ENCODE measurements at regions not wholly inside any gene's neighbourhood (a gene's known extent, or its start where the extent isn't known, plus 50 kb on each side); places are given as distances from the start of the nearest gene placed in this dataset.

DNA sequence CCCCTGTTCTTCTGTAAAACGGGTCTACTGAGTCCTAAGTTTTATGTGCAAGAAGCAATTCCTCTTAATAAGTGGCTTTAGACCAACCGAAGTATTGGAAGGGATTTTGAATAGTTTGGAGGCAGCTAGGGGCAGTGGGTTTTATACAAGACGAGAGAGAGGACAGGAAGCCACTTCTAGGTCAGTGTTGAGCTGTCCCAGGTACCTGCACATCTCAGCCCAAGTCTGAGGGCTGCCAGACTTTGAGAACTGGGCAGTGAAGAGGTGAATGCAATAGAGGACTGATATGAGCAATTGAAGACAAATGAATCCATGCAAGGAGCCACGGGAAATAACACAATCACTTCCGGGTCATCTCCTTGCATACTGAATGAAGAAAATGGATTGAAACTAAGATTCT, 273.5 kb downstream of the KLF6 start:
- Histone ChIP-seq H2AFZ (ENCODE audit: insufficient read depth, low read depth, low read length, poor library complexity, severe bottlenecking) (no peak overlapping the region), H3K9ac (ENCODE audit: low read length) (no peak overlapping the region), H3K27me3 (replicated peaks in 1 of 4; ENCODE audit: control extremely low read depth in 1 of 4, control insufficient read depth in 3 of 4, insufficient read depth in 4 of 4, low read length in 3 of 4) (peaks cover 0 to 4% (median 0%) of the 10 kb centered on the region in 4 experiments), H3K4me2 (replicated peaks; ENCODE audit: low read depth, low read length, poor library complexity, severe bottlenecking) (no peak overlapping the region), H3K27ac (ENCODE audit: low read length in 2 of 2) (no peak overlapping the region), H3K9me3 (ENCODE audit: control extremely low read depth in 1 of 3, control insufficient read depth in 2 of 3, insufficient read depth in 1 of 3, low read length in 2 of 3) (peaks cover 0 to 9% (median 0%) of the 10 kb centered on the region in 3 donors), H3K4me3 (ENCODE audit: control extremely low read depth in 1 of 5, extremely low read depth in 1 of 5, insufficient read depth in 1 of 5, low read depth in 2 of 5, low read length in 4 of 5) (no peak overlapping the region), H3K36me3 (replicated peaks in 1 of 2; ENCODE audit: control extremely low read depth in 1 of 2, control insufficient read depth in 1 of 2, extremely low read depth in 1 of 2, insufficient read depth in 2 of 2, low read length in 1 of 2) (no peaks in the 10 kb centered on the region), H3K4me1 (ENCODE audit: control insufficient read depth in 2 of 2, insufficient read depth in 2 of 2, low read length in 2 of 2) (no peaks in the 10 kb centered on the region), H4K20me1 (ENCODE audit: control insufficient read depth, insufficient read depth, low read length, poor library complexity, severe bottlenecking) (no peaks in the 10 kb centered on the region), H3K79me2 (ENCODE audit: control insufficient read depth, insufficient read depth, low read length) (no peaks in the 10 kb centered on the region)
- DNase-seq (no peak), ATAC-seq (ENCODE audit: low read depth) (no peak)
- POLR2A ChIA-PET: no interaction called here
- intact Hi-C loops (cut with micrococcal nuclease): no loop called here
- no peaks in the 10 kb centered on the region for H3K27me3 Mint-ChIP-seq
- WGBS (ENCODE audit: insufficient coverage): 91% methylated on average over 4 of the region's 5 CpGs
- no peaks in the 10 kb centered on the region for H3K4me1 Mint-ChIP-seq
- no peak for TF ChIP-seq EZH2 (IDR thresholded peaks at IDR 0.05; ENCODE audit: borderline replicate concordance, insufficient read depth, low read depth, low read length, poor library complexity, severe bottlenecking)
- TF ChIP-seq, protein P1, sequence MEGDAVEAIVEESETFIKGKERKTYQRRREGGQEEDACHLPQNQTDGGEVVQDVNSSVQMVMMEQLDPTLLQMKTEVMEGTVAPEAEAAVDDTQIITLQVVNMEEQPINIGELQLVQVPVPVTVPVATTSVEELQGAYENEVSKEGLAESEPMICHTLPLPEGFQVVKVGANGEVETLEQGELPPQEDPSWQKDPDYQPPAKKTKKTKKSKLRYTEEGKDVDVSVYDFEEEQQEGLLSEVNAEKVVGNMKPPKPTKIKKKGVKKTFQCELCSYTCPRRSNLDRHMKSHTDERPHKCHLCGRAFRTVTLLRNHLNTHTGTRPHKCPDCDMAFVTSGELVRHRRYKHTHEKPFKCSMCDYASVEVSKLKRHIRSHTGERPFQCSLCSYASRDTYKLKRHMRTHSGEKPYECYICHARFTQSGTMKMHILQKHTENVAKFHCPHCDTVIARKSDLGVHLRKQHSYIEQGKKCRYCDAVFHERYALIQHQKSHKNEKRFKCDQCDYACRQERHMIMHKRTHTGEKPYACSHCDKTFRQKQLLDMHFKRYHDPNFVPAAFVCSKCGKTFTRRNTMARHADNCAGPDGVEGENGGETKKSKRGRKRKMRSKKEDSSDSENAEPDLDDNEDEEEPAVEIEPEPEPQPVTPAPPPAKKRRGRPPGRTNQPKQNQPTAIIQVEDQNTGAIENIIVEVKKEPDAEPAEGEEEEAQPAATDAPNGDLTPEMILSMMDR (IDR thresholded peaks at IDR 0.05): no peak
- H3K27ac Mint-ChIP-seq: no peak overlapping the region
- H3K9me3 Mint-ChIP-seq (ENCODE audit: insufficient read depth): no peaks in the 10 kb centered on the region
- no peak overlapping the region for H3K4me3 Mint-ChIP-seq
- CTCF ChIA-PET: no interaction called here

- Mint-ChIP-seq H3K27me3 (no peaks in the 10 kb centered on the region), H3K27ac (no peak overlapping the region), H3K4me1 (no peaks in the 10 kb centered on the region), H3K9me3 (ENCODE audit: insufficient read depth) (no peaks in the 10 kb centered on the region), H3K4me3 (no peak overlapping the region)
- Histone ChIP-seq H4K20me1 (ENCODE audit: control insufficient read depth, insufficient read depth, low read length, poor library complexity, severe bottlenecking) (no peaks in the 10 kb centered on the region), H3K79me2 (ENCODE audit: control insufficient read depth, insufficient read depth, low read length) (no peaks in the 10 kb centered on the region), H3K27ac (ENCODE audit: low read length in 2 of 2) (no peak overlapping the region), H3K9ac (ENCODE audit: low read length) (no peak overlapping the region), H3K4me2 (replicated peaks; ENCODE audit: low read depth, low read length, poor library complexity, severe bottlenecking) (no peak overlapping the region), H3K36me3 (replicated peaks in 1 of 2; ENCODE audit: control extremely low read depth in 1 of 2, control insufficient read depth in 1 of 2, extremely low read depth in 1 of 2, insufficient read depth in 2 of 2, low read length in 1 of 2) (no peaks in the 10 kb centered on the region), H2AFZ (ENCODE audit: insufficient read depth, low read depth, low read length, poor library complexity, severe bottlenecking) (no peak overlapping the region), H3K9me3 (ENCODE audit: control extremely low read depth in 1 of 3, control insufficient read depth in 2 of 3, insufficient read depth in 1 of 3, low read length in 2 of 3) (peaks cover 0 to 9% (median 0%) of the 10 kb centered on the region in 3 donors), H3K4me1 (ENCODE audit: control insufficient read depth in 2 of 2, insufficient read depth in 2 of 2, low read length in 2 of 2) (no peaks in the 10 kb centered on the region), H3K27me3 (replicated peaks in 1 of 4; ENCODE audit: control extremely low read depth in 1 of 4, control insufficient read depth in 3 of 4, insufficient read depth in 4 of 4, low read length in 3 of 4) (no peaks in the 10 kb centered on the region), H3K4me3 (ENCODE audit: control extremely low read depth in 1 of 5, extremely low read depth in 1 of 5, insufficient read depth in 1 of 5, low read depth in 2 of 5, low read length in 4 of 5) (no peak overlapping the region)
- ATAC-seq (ENCODE audit: low read depth): no peak
- intact Hi-C loops (cut with micrococcal nuclease): no loop called here
- DNase-seq: no peak
- TF ChIP-seq, protein P1 (IDR thresholded peaks at IDR 0.05): no peak
- TF ChIP-seq EZH2 (IDR thresholded peaks at IDR 0.05; ENCODE audit: borderline replicate concordance, insufficient read depth, low read depth, low read length, poor library complexity, severe bottlenecking): no peak
- ChIA-PET POLR2A (no interaction called here), CTCF (no interaction called here)
- WGBS (ENCODE audit: insufficient coverage): 50% methylated on average over 1 of the region's 6 CpGs
Observed at GRCh38 chr10:3510741-3511140, 274.3 kb downstream of the KLF6 start.

All from B cell (primary cell).